Stimulated activated CD4-positive, alpha-beta T cell treated with anti-CD3 and anti-CD28 coated beads, TNF-alpha, amount 100 ng/mL, for 1 hour (primary cell): ENCODE measurements at regions not wholly inside any gene's neighbourhood (a gene's known extent, or its start where the extent isn't known, plus 50 kb on each side); places are given as distances from the start of the nearest gene placed in this dataset.
A peak's percentile ranks its signal among the peaks of the same experiment; 100 is the strongest.

ENCODE experiments used
- DNase-seq, 3 donors: peaks; one replicate each; pipeline ENCODE4 v3.0.0-alpha.2; 2020; ENCODE audit warnings: low read depth in 3 of 3, low spot score in 1 of 3

DNA sequence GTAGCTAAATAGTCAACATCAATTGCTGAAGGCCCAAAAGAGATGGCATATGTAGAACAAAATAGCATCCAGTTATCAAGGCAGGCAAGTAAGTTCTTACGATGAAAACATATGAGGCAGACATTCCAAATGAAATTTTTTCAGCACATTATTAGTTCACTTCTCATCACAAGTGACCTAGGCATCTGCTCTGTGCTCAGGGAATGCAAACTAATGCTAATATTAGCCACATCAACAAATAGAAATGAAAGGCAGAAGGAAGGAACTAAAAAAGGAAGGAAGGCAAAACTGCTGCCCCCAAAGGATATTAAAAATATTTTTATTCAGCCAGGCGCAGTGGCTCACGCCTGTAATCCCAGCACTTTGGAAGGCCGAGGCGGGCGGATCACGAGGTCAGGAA is 51.2 kb upstream of the ROCK1 start:
- DNase-seq = no peak

GRCh38 chr18:21163647-21164547 is 52.3 kb upstream of the ROCK1 start:
- DNase-seq = no peak

DNA sequence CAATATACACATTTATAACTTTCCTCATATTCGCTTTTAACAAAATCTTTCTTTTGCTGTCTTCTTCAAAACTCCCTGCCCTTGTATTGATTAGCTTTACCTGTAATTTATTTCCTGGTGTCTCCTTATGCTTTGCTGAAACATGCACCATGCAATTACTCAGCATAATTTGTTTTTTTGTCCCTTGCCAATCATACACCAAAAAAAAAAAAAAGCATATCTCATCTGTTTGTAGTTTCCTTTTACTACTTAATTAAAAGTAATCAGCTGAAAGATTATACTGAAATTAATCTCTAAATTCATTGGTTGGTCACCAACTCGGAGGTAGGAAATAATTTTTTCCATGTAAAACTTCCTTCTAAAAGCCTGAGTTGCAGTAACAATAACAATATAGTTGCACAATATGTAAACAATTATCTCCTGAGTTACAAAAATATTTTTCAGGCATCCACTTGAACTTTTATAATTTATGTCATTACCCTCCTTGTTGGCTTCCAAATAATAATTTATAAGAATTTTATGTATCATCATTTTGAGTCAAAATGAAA is 53.0 kb upstream of the ROCK1 start:
- no peak for DNase-seq

- DNase-seq = no peak
These were observed 56.2 kb upstream of the ROCK1 start for GRCh38 chr18:21167641-21168377.

GRCh38 chr18:21168880-21169279 is 57.3 kb upstream of the ROCK1 start:
- no peak for DNase-seq

DNA sequence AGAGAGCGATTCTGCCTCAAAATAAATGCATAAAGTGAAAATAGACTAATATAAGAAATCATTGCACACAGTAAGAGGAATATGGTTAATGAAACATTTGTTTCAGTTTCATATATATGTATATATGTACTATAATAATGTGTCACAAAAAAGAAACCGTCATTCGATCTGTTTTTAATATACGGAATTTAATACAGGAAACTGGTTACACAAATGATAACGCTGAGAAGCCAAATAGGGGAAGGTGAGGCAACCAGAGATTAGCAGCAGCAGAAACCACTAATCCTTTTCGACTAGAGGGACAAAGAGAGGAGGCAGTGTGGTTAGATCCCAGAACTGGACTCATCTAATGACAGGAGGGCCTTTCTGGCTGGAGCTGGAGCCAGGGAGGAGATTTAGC is 64.2 kb upstream of the GREB1L start:
- no peak for DNase-seq

- DNase-seq = peak in 1 of 3 donors; percentile 4
These were observed 62.3 kb upstream of the GREB1L start for GRCh38 chr18:21179590-21180220.

DNA sequence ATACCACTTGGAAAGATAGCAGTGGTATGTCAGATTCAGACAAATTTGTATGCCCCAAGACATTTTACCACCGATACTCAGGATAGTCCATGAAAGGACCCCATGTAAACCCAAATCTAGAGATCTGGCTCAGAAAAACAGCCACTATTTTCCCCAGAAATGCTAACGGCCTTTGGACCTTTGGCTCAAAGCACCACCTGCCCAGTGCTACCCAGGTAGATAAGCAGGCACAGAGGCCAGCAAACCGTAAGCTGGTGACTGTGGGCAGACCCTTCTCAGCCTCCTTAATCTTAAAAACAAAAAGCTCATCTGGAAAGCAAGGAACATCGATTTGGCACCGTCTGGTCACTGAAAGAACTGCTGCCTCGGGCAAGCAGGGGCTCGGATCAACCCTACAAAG is 61.4 kb upstream of the GREB1L start:
- DNase-seq = no peak

DNA sequence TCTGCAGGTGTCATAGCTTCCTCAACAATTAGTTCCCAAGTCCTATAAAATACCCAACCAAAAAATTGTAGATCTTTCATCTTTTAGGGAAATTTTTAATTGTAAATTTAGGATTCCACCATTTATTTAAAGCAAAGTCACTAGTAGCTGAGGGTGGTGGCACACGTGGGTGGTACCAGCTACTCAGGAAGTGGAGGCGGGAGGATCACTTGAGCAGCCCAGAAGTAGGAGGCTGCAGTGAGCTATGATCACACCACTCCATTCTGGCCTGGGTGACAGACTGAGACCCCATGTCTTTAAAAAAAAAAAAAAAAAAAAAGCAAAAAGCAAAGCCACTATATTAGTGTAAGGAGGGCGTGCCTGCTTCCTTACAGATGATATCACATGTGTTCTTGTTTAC is 60.3 kb upstream of the GREB1L start:
- no peak for DNase-seq

DNA sequence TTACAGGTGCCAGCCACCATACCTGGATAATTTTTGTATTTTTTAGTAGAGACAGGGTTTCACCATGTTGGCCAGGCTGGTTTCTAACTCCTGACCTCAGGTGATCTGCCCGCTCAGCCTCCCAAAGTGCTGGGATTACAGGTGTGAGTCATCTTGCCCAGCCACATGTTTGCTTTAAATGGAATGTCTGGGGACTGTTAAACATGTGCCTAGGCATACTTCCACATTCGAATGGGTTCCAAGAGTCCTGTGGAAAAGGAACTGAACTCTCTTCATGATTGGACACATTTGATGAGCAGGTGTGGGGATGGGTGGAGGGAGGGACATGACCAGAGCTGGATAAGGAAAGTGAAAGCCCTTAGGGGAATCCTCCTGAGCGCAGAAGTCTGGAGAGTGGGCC is 58.4 kb upstream of the GREB1L start:
- no peak for DNase-seq

- DNase-seq = no peak
These were observed 57.5 kb upstream of the GREB1L start for GRCh38 chr18:21184396-21184996.

- DNase-seq = no peak
These were observed 54.1 kb upstream of the GREB1L start for GRCh38 chr18:21187886-21188285.

GRCh38 chr18:21191596-21192307 is 50.3 kb upstream of the GREB1L start:
- DNase-seq = no peak
